Chondrocyte (in vitro differentiated cells): ENCODE measurements at regions not wholly inside any gene's neighbourhood (a gene's known extent, or its start where the extent isn't known, plus 50 kb on each side); places are given as distances from the start of the nearest gene placed in this dataset.
"Not testable (repeated sequence)": the region's sequence is repeated elsewhere in the genome, so short reads cannot be mapped to it uniquely, and the experiment has no call there.

Experiments used
- DNase-seq: peaks from one replicate; pipeline ENCODE4 v3.0.0; 2021; ENCODE audit warnings: mixed read lengths, low spot score
- H3K27ac Mint-ChIP-seq: one replicate; pipeline ENCODE4 v1.8.0; 2021; ENCODE audit warnings: mild to moderate bottlenecking, moderate library complexity, mixed read lengths; ENCODE audit not compliant: unreplicated experiment
- H3K27me3 Mint-ChIP-seq: 2 replicates; pipeline ENCODE4 v1.8.0; 2021; ENCODE audit warnings: low read depth, mixed read lengths
- H3K36me3 Mint-ChIP-seq: 2 replicates; pipeline ENCODE4 v1.8.0; 2021; ENCODE audit warnings: low read depth, mixed read lengths
- H3K4me1 Mint-ChIP-seq: 2 replicates; pipeline ENCODE4 v1.8.0; 2021; ENCODE audit warnings: low read depth, mild to moderate bottlenecking, mixed read lengths
- H3K4me3 Mint-ChIP-seq: one replicate; pipeline ENCODE4 v1.8.0; 2021; ENCODE audit warnings: mild to moderate bottlenecking, moderate library complexity, mixed read lengths; ENCODE audit not compliant: unreplicated experiment
- H3K9me3 Mint-ChIP-seq: 2 replicates; pipeline ENCODE4 v1.8.0; 2021; ENCODE audit warnings: low read depth, mixed read lengths
- TF ChIP-seq, protein P1 (sequence below): fragments of 200-600 bp; sonication (generic); IDR thresholded peaks from 2 replicates; pipeline ENCODE4 v1.5.0; 2021; ENCODE audit warnings: antibody characterized with exemption, mild to moderate bottlenecking, moderate library complexity

GRCh38 chr13:21291840-21292239 lies 115.4 kb downstream of the MRPL57 start:
- Mint-ChIP-seq H3K9me3 (no peaks in the 10 kb centered on the region), H3K4me1 (no peaks in the 10 kb centered on the region), H3K27ac (no peak overlapping the region), H3K4me3 (no peak overlapping the region), H3K27me3 (peaks cover 3% of the 10 kb centered on the region), H3K36me3 (no peaks in the 10 kb centered on the region)
- no peak for DNase-seq
- TF ChIP-seq, protein P1, sequence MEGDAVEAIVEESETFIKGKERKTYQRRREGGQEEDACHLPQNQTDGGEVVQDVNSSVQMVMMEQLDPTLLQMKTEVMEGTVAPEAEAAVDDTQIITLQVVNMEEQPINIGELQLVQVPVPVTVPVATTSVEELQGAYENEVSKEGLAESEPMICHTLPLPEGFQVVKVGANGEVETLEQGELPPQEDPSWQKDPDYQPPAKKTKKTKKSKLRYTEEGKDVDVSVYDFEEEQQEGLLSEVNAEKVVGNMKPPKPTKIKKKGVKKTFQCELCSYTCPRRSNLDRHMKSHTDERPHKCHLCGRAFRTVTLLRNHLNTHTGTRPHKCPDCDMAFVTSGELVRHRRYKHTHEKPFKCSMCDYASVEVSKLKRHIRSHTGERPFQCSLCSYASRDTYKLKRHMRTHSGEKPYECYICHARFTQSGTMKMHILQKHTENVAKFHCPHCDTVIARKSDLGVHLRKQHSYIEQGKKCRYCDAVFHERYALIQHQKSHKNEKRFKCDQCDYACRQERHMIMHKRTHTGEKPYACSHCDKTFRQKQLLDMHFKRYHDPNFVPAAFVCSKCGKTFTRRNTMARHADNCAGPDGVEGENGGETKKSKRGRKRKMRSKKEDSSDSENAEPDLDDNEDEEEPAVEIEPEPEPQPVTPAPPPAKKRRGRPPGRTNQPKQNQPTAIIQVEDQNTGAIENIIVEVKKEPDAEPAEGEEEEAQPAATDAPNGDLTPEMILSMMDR: no peak

- not testable (repeated sequence) for H3K27me3 Mint-ChIP-seq, DNase-seq, H3K36me3 Mint-ChIP-seq, H3K4me3 Mint-ChIP-seq, H3K9me3 Mint-ChIP-seq
- TF ChIP-seq, protein P1: peak; percentile 76
- Mint-ChIP-seq H3K4me1 (peaks cover 19% of the 10 kb centered on the region), H3K27ac (peak overlapping the region; percentile 34)
These were observed 120.5 kb downstream of the MRPL57 start for GRCh38 chr13:21296991-21297390.

GRCh38 chr13:21297447-21297846 lies 121.0 kb downstream of the MRPL57 start:
- Mint-ChIP-seq H3K4me1 (peaks cover 19% of the 10 kb centered on the region), H3K4me3 (peak overlapping the region; percentile 89), H3K36me3 (no peaks in the 10 kb centered on the region), H3K9me3 (no peaks in the 10 kb centered on the region), H3K27ac (peak overlapping the region; percentile 34), H3K27me3 (peaks cover 2% of the 10 kb centered on the region)
- no peak for DNase-seq
- TF ChIP-seq, protein P1: no peak

DNA sequence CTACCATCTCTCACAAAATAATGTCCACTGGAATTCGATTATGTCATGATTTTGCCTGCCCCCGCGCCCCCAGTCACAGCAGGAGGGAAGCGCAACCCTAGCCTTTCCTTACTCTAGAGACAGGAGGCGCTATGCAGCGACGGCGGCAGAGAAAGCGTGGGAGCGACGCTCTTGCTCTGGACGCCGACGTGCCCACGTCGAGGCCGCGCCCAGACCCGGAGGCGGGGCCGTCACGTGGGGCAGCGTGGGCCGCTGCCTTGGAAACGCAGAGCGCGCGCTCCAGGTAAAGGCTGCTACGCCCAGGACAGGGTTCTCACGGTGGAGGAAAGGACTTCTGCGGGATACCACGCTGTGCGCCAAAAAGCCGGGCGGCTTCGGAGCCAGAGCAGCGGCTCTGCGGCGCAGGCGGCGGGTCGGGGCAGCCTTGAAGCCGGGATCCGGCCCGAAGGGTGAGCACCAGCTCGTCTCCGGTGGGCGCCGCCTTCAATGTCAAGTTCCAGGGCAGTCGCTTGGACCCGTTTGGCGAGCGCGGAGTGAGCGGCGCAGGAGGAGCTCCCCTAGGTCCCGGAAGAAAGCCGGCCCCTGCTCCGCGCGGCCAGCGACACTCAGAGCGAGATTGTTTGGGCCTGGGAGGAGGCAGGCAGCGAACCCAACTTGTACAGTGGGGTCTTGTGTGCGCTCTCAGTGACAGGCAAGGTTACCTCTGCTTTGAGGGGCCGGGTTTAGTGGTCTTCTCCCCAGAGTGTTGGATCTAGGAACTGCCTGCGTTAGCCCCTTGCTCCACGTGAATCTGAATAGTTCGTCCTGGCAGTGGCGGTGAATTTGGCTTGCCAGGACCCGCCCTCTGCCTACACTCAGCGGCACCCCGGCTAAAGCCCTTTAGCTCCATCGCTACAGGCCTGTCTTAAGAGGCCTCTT lies 121.7 kb downstream of the MRPL57 start:
- Mint-ChIP-seq H3K36me3 (no peaks in the 10 kb centered on the region), H3K4me1 (peaks cover 19% of the 10 kb centered on the region), H3K27me3 (no peaks in the 10 kb centered on the region), H3K9me3 (no peaks in the 10 kb centered on the region), H3K4me3 (peak overlapping the region; percentile 89), H3K27ac (peak overlapping the region; percentile 34)
- TF ChIP-seq, protein P1: peak; percentile 93
- no peak for DNase-seq

DNA sequence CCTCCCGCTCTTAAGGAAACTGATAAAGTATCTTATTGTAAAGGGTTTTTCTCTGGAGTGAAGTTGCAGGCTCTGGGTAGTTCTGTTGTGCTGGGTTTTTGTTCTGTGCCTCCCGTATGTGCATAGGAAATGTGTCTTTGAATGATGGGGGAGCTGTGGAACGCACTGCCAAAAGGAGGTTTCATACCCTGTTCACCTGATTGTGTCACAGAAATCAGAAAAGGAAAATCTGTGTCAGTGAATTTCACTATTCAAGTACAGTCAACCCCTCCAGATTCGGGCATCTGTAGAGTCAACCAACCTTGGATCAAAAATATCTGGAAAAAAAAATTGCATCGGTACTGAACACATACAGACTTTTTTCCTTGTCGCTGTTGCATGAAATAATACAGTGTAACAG lies 127.8 kb downstream of the MRPL57 start:
- H3K36me3 Mint-ChIP-seq: peaks cover 4% of the 10 kb centered on the region
- H3K27ac Mint-ChIP-seq: no peak overlapping the region
- TF ChIP-seq, protein P1: no peak

GRCh38 chr13:21306300-21307073 lies 130.0 kb downstream of the MRPL57 start:
- not testable (repeated sequence) for H3K4me3 Mint-ChIP-seq, H3K4me1 Mint-ChIP-seq, H3K9me3 Mint-ChIP-seq, H3K27me3 Mint-ChIP-seq, H3K36me3 Mint-ChIP-seq, DNase-seq, H3K27ac Mint-ChIP-seq

More for the DNA sequence above, 127.8 kb downstream of the MRPL57 start:
- H3K4me1 Mint-ChIP-seq: peaks cover 3% of the 10 kb centered on the region
- H3K9me3 Mint-ChIP-seq: no peaks in the 10 kb centered on the region
- H3K27me3 Mint-ChIP-seq: no peaks in the 10 kb centered on the region
- no peak for DNase-seq
- H3K4me3 Mint-ChIP-seq: no peak overlapping the region

- not testable (repeated sequence) for H3K4me3 Mint-ChIP-seq, H3K4me1 Mint-ChIP-seq, H3K27me3 Mint-ChIP-seq, H3K27ac Mint-ChIP-seq, DNase-seq, H3K36me3 Mint-ChIP-seq, H3K9me3 Mint-ChIP-seq
These were observed 130.7 kb downstream of the MRPL57 start for GRCh38 chr13:21307158-21307557.
